H54 (cell line): ENCODE measurements at regions not wholly inside any gene's neighbourhood (a gene's known extent, or its start where the extent isn't known, plus 50 kb on each side); places are given as distances from the start of the nearest gene placed in this dataset.
A peak's percentile ranks its signal among the peaks of the same experiment; 100 is the strongest.

ENCODE experiments used
- DNase-seq: peaks from one replicate; pipeline ENCODE4 v3.0.0; 2011; ENCODE audit warnings: low spot score, mixed read lengths; ENCODE audit not compliant: insufficient read length
- FAIRE-seq: peaks from 3 replicates; lab custom pipeline; 2011; peaks lifted over from hg19 to GRCh38; lab: Jason Lieb, UNC
- POLR2A ChIP-seq: IDR thresholded peaks from 2 replicates; pipeline ENCODE4 v1.6.1; 2011; ENCODE audit warnings: low read depth, mild to moderate bottlenecking, low read length

DNA sequence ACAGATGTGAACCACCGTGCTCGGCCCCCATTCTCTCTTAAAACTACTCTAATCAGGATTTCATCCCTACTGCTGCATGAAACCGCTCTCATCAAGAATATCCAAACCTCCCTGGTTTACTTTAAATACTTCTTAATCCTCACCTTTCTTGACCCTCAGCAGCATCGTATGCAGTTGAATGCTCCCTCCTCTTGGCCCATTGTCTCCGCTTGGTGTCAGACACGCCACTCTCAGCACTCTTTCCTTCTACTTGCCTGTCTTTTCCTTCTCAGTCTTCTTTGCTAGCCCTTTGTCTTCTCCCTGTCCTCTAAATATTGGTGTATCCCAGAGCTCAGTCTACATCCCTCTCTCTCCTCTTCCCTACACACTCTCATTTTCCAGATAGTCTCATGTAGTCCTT, 314.9 kb downstream of the MRPL39 start:
- no peak for TF ChIP-seq POLR2A
- DNase-seq (no peak), FAIRE-seq (no peak)

- no peak for TF ChIP-seq POLR2A
- peak; percentile 65 for FAIRE-seq
- DNase-seq = peak; percentile 8
These were observed 323.6 kb downstream of the MRPL39 start for GRCh38 chr21:25283720-25284119.

GRCh38 chr21:25281134-25281533, 326.1 kb downstream of the MRPL39 start:
- TF ChIP-seq POLR2A = no peak
- FAIRE-seq = no peak
- DNase-seq = no peak

- FAIRE-seq (no peak), DNase-seq (no peak)
- TF ChIP-seq POLR2A = no peak
These were observed 327.2 kb downstream of the MRPL39 start for GRCh38 chr21:25280061-25280460.

GRCh38 chr21:25273959-25274358, 333.3 kb downstream of the MRPL39 start:
- TF ChIP-seq POLR2A = no peak
- DNase-seq = no peak
- FAIRE-seq = no peak

GRCh38 chr21:25254491-25255174, 352.6 kb downstream of the MRPL39 start:
- no peak for TF ChIP-seq POLR2A
- FAIRE-seq = no peak
- DNase-seq = no peak

DNA sequence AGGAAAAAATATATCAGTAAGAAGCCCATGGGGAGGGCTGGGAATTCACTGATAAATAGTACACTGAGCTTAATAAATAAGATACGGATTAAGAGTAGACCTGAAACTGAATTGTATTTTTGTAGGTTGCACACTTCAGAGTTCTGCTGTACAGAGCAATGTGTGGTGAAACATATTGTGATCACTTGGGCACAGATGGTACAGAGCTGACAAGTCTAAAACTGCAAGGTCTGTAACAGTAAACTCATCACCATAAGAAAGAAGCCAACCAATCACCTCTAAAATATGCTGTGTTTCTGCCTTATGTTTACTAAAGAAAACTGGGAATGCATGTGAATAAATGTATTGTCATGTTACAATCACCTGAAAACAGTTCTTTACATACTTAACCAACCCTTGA, 360.7 kb downstream of the MRPL39 start:
- DNase-seq = no peak
- no peak for FAIRE-seq
- TF ChIP-seq POLR2A = no peak

GRCh38 chr21:25244735-25245134, 362.5 kb downstream of the MRPL39 start:
- TF ChIP-seq POLR2A = no peak
- DNase-seq = no peak
- FAIRE-seq = no peak

GRCh38 chr21:25243808-25244207, 363.5 kb downstream of the MRPL39 start:
- FAIRE-seq = no peak
- no peak for DNase-seq
- no peak for TF ChIP-seq POLR2A

DNA sequence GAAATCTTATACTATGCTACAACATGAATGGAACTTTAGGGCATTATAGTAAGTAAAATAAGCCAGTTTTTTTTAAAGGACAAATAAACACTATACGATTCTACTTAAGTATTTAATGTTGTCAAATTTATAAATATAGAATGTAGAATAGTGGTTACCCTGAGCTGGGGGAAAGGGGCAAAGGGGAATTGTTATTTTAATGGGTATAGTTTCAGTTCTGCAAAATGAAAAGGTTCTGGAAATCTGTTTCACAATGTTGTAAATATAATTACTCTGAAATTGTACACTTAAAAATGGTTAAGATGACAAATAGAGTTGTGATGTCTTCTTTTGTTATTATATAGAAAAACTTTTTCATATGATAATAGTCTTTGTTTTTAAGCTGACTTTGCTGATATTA, 366.3 kb downstream of the MRPL39 start:
- TF ChIP-seq POLR2A = no peak
- DNase-seq (no peak), FAIRE-seq (no peak)

- DNase-seq (no peak), FAIRE-seq (no peak)
- no peak for TF ChIP-seq POLR2A
These were observed 372.2 kb downstream of the MRPL39 start for GRCh38 chr21:25234857-25235801.

DNA sequence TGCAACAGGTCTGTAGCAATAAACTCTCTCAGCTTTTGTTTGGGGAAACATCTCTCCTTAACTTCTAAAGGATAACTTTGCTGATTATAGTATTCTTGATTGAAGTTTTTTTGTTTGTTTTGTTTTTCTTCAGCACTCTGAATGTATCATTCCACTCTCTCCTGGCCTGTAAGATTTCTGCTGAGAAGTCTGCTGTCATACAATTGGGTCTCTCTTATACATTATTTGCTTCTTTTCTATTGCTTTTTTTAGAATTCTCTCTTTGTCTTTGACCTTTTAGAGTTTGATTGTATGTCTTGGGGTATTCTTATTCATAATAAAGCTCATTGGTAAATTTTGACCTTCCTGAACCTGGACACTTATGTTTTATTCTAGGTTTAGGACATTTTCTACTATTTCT, 386.3 kb downstream of the MRPL39 start:
- DNase-seq (no peak), FAIRE-seq (no peak)
- no peak for TF ChIP-seq POLR2A

GRCh38 chr21:25220169-25220568, 387.1 kb downstream of the MRPL39 start:
- no peak for TF ChIP-seq POLR2A
- no peak for DNase-seq
- FAIRE-seq = no peak

DNA sequence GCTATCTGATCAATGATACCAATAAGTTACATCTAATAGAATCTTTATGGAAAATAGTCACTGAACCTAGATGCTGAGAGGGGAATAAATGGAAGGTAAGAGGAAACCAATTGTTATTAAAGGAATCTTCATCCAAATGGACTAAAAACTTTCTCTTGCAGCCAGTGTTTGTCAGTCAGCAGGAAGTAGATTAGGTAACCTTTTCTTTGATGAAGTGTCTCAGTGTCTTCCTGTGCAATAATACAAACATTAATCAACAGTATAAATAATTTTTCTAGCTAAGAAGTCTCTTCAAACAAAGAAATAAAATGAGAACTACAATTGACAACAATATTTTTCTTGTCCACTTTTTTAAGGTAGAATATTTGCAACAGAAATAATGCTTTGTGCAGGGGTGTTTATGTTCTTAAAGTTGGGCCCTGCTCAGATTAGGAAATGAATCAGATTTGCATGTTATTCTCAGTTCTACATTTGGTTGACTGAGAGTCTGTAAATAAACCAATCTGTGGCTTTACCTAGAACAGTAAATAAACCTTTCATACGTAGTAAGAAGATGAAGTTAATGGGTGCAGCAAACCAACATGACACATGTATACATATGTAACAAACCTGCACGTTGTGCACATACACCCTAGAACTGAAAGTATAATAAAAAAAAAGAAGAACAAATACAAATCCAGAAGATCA, 391.4 kb downstream of the MRPL39 start:
- FAIRE-seq (no peak), DNase-seq (no peak)
- no peak for TF ChIP-seq POLR2A
